Stomach smooth muscle (tissue), 2 donors: ENCODE measurements at regions not wholly inside any gene's neighbourhood (a gene's known extent, or its start where the extent isn't known, plus 50 kb on each side); places are given as distances from the start of the nearest gene placed in this dataset.
"Not testable (repeated sequence)": the region's sequence is repeated elsewhere in the genome, so short reads cannot be mapped to it uniquely, and the experiment has no call there.

Source experiments
- H3K27ac ChIP-seq: one replicate; pipeline ENCODE4 v1.7.0; 2013; ENCODE audit warnings: mild to moderate bottlenecking, low read length, inconsistent platforms
- H3K27me3 ChIP-seq, 2 donors: one replicate each; pipeline ENCODE4 v1.7.0; 2013; ENCODE audit warnings: low read length in 2 of 2; ENCODE audit not compliant: insufficient read depth in 2 of 2, control insufficient read depth in 1 of 2
- H3K36me3 ChIP-seq, 2 donors: one replicate each; pipeline ENCODE4 v1.7.0; 2013; ENCODE audit warnings: low read length in 2 of 2; ENCODE audit not compliant: control insufficient read depth in 2 of 2, insufficient read depth in 2 of 2
- H3K4me1 ChIP-seq: one replicate; pipeline ENCODE4 v1.7.0; 2013; ENCODE audit warnings: low read length; ENCODE audit not compliant: control insufficient read depth, insufficient read depth
- H3K4me3 ChIP-seq, 2 donors: one replicate each; pipeline ENCODE4 v1.7.0; 2013; ENCODE audit warnings: low read length in 2 of 2
- H3K9ac ChIP-seq, 2 donors: one replicate each; pipeline ENCODE4 v1.7.0; 2013; ENCODE audit warnings: low read length in 2 of 2, mild to moderate bottlenecking in 1 of 2
- H3K9me3 ChIP-seq, 2 donors: one replicate each; pipeline ENCODE4 v1.7.0; 2013; ENCODE audit warnings: low read length in 2 of 2; ENCODE audit not compliant: control insufficient read depth in 2 of 2
- donor health status: healthy.
- donor health status: Pancreatic carcinoma.

GRCh38 chr16:86076606-86077005 is 177.6 kb downstream of the IRF8 start:
- no peaks in the 10 kb centered on the region for H3K36me3 ChIP-seq
- no peaks in the 10 kb centered on the region for H3K9me3 ChIP-seq
- H3K27me3 ChIP-seq, result no peaks in the 10 kb centered on the region
- peaks cover 13% of the 10 kb centered on the region for H3K4me1 ChIP-seq
- H3K27ac ChIP-seq, result no peak overlapping the region
- no peak overlapping the region for H3K9ac ChIP-seq
- H3K4me3 ChIP-seq, result no peak overlapping the region

GRCh38 chr16:86077243-86077940 is 178.4 kb downstream of the IRF8 start:
- H3K27me3 ChIP-seq, result no peaks in the 10 kb centered on the region
- no peak overlapping the region for H3K27ac ChIP-seq

GRCh38 chr16:86078121-86078600 is 179.2 kb downstream of the IRF8 start:
- Histone ChIP-seq H3K36me3 (no peaks in the 10 kb centered on the region), H3K9ac (no peak overlapping the region), H3K27ac (no peak overlapping the region)

More at GRCh38 chr16:86077243-86077940, 178.4 kb downstream of the IRF8 start:
- Histone ChIP-seq H3K9ac (no peak overlapping the region), H3K4me3 (no peak overlapping the region), H3K4me1 (peaks cover 13% of the 10 kb centered on the region), H3K36me3 (no peaks in the 10 kb centered on the region), H3K9me3 (no peaks in the 10 kb centered on the region)

DNA sequence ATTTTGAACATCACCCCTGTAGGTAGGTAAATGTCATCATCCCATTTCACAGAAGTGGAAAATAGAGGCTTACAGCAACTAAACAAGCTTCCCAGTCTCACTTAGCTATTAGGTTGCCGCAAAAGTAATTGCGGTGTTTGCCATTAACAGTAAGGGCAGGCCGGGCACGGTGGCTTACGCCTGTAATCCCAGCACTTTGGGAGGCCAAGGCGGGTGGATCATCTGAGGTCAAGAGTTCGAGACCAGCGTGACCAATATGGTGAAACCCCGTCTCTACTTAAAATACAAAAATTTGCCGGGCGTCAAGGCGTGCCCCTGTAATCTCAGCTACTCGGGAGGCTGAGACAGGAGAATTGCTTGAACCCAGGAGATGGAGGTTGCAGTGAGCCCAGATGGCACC is 179.7 kb downstream of the IRF8 start:
- not testable (repeated sequence) for H3K27ac ChIP-seq, H3K4me1 ChIP-seq, H3K36me3 ChIP-seq, H3K27me3 ChIP-seq, H3K9ac ChIP-seq, H3K4me3 ChIP-seq, H3K9me3 ChIP-seq

More at GRCh38 chr16:86078121-86078600, 179.2 kb downstream of the IRF8 start:
- H3K4me1 ChIP-seq, result peaks cover 7% of the 10 kb centered on the region
- no peak overlapping the region for H3K4me3 ChIP-seq
- no peaks in the 10 kb centered on the region for H3K27me3 ChIP-seq
- H3K9me3 ChIP-seq, result no peaks in the 10 kb centered on the region

DNA sequence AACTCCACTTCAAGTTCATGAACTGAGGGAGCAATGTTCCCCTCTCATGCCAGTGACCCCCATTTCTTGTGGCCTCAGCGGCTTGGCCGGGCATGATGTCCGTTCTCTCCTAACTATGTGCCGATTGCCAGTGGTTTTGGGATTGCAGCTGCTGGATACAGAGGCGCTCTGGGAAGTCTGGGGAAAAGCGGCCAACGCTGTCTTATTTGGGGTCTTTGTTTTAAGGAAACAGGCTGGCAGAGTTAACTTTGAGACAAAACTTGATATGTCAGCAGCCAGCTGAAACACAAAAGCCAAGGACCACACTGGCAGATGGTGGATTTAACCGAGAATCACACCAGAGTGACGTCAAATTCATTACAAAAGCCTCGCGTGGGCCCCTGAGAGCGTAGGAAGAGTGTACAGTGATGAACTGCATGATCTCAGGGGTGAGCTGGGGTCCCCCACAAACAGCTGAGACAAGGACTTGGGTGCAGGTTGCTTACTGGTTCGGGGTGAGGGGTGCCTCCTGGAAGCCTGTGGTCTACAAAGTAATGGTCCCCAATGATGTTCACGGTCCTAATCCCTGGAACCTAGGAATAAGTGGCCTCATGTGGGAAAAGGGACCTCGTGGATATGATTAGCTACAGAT is 180.4 kb downstream of the IRF8 start:
- Histone ChIP-seq H3K27me3 (no peaks in the 10 kb centered on the region), H3K4me3 (no peak overlapping the region), H3K36me3 (no peaks in the 10 kb centered on the region), H3K27ac (no peak overlapping the region), H3K9me3 (no peaks in the 10 kb centered on the region), H3K4me1 (peaks cover 5% of the 10 kb centered on the region), H3K9ac (no peak overlapping the region)

DNA sequence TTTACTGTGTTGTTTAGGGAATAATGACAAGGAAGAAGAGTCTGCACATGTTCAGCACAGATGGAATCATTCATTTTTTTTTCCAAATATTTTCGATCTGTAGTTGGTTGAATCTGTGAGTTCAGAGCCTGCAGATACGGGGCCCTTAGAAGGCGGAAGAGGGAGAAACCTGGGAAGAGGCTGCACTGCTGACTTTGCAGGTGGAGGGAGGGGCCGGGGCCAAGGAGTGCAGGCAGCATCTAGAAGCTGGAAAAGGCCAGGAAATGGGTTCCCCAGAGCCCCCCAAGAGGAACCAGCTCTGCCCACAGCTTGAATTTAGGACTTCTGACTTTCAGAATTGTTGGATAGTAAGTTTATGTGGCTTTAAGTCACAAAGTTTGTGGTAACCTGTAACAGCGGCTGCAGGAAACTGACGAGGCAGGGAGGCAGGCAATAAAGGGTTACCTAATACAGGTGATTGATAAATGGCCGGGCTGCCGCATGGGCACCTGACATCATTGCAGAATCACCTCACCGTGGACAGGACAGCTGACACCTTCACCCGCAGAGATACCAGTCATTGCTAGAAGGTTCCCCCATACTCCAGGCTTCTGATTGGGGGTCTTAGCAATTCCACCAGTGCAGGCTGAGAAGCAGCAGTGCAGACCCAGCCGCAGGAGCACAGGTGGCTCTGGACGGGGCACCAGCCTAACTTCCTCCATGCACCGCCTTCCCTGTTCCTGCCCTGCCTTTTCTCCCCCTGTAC is 181.3 kb downstream of the IRF8 start:
- peaks cover 5% of the 10 kb centered on the region for H3K4me1 ChIP-seq
- no peaks in the 10 kb centered on the region for H3K36me3 ChIP-seq
- no peak overlapping the region for H3K27ac ChIP-seq
- no peaks in the 10 kb centered on the region for H3K9me3 ChIP-seq
- H3K9ac ChIP-seq, result no peak overlapping the region
- H3K27me3 ChIP-seq, result no peaks in the 10 kb centered on the region
- no peak overlapping the region for H3K4me3 ChIP-seq

DNA sequence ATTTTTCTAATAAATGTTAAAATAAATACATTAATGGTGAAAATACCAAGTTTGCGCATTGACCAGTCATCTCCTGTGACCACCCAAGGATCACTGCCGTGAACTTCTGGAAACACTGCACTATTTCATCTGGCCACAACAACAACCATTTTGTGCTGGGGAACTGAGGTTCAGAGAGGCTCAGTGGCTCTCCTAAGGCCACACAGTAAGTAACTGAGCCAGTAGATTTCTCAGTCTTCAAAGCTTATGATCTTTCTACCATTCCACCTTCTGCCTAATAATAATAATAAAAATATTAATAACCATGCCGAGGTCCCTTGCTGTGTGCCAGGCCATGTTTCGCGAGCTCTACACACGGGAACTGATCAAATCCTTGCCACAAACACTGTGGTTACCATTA is 182.0 kb downstream of the IRF8 start:
- no peak overlapping the region for H3K4me3 ChIP-seq
- no peaks in the 10 kb centered on the region for H3K9me3 ChIP-seq
- H3K9ac ChIP-seq, result no peak overlapping the region
- peaks cover 2% of the 10 kb centered on the region for H3K4me1 ChIP-seq
- H3K36me3 ChIP-seq, result no peaks in the 10 kb centered on the region
- H3K27me3 ChIP-seq, result no peaks in the 10 kb centered on the region
- no peak overlapping the region for H3K27ac ChIP-seq

- no peaks in the 10 kb centered on the region for H3K36me3 ChIP-seq
- H3K27me3 ChIP-seq, result no peaks in the 10 kb centered on the region
- peaks cover 2% of the 10 kb centered on the region for H3K4me1 ChIP-seq
- H3K27ac ChIP-seq, result no peak overlapping the region
- H3K9me3 ChIP-seq, result no peaks in the 10 kb centered on the region
- H3K4me3 ChIP-seq, result no peak overlapping the region
- H3K9ac ChIP-seq, result no peak overlapping the region
Measured at GRCh38 chr16:86082418-86083030, 183.6 kb downstream of the IRF8 start.

GRCh38 chr16:86083382-86084002 is 184.5 kb downstream of the IRF8 start:
- H3K4me3 ChIP-seq, result no peak overlapping the region

GRCh38 chr16:86085161-86085611 is 186.2 kb downstream of the IRF8 start:
- Histone ChIP-seq H3K4me3 (no peak overlapping the region), H3K27me3 (no peaks in the 10 kb centered on the region)

More at GRCh38 chr16:86083382-86084002, 184.5 kb downstream of the IRF8 start:
- no peaks in the 10 kb centered on the region for H3K36me3 ChIP-seq
- no peaks in the 10 kb centered on the region for H3K4me1 ChIP-seq
- H3K27ac ChIP-seq, result no peak overlapping the region
- H3K27me3 ChIP-seq, result no peaks in the 10 kb centered on the region
- no peaks in the 10 kb centered on the region for H3K9me3 ChIP-seq
- no peak overlapping the region for H3K9ac ChIP-seq

More at GRCh38 chr16:86085161-86085611, 186.2 kb downstream of the IRF8 start:
- H3K9ac ChIP-seq, result no peak overlapping the region
- no peaks in the 10 kb centered on the region for H3K36me3 ChIP-seq
- no peak overlapping the region for H3K27ac ChIP-seq
- no peaks in the 10 kb centered on the region for H3K9me3 ChIP-seq
- no peaks in the 10 kb centered on the region for H3K4me1 ChIP-seq
